HG03457 (cell line): ENCODE measurements at regions not wholly inside any gene's neighbourhood (a gene's known extent, or its start where the extent isn't known, plus 50 kb on each side); places are given as distances from the start of the nearest gene placed in this dataset.

Experiments
- ATAC-seq: cut with Tn5 transposase; IDR thresholded peaks from one replicate; pipeline ENCODE4 v1.9.1; 2021; ENCODE audit warnings: moderate number of reproducible peaks; ENCODE audit not compliant: unreplicated experiment

DNA sequence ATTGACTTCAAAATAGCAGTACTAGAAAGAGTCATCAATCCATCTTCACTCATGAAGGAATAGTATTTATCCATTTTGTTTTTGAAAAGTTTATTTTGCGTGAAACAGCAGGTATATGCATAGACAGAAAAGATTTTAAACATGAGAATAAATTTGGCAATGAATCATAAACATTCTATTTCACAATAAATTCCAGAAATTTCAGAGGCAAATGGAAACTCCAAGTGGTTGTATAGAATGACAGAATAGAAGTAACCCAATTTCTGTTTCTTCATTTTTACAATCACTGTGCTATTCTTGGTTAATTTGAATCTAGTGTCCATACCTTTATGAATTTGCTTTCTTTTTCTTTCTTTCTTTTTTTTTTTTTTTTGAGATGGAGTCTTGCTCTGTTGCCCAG, 173.0 kb upstream of the ECI2 start:
- ATAC-seq: no peak

DNA sequence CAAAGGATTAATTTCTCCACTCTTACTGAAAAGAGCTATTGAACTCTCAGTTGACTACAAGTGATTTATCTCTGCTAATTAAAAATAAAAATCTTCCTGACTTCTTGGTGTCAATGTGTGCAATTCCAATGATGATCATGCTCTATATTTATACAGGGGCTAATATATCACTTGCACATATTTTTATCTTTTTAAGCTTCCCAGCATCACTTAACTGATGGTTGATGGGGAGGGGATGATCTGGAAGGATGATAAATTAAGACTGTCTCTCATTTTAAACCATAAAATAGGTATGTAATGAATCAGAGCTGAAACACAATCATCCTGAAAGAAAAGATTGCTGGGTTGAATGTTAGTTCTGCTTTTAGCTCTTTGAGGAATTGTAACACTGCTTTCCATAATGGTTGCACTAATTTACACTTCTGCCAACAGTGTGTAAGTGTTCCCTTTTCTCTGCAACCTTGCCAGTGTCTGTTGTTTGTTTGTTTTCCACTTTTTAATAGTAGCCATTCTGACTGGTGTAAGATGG, 169.6 kb upstream of the ECI2 start:
- no peak for ATAC-seq

DNA sequence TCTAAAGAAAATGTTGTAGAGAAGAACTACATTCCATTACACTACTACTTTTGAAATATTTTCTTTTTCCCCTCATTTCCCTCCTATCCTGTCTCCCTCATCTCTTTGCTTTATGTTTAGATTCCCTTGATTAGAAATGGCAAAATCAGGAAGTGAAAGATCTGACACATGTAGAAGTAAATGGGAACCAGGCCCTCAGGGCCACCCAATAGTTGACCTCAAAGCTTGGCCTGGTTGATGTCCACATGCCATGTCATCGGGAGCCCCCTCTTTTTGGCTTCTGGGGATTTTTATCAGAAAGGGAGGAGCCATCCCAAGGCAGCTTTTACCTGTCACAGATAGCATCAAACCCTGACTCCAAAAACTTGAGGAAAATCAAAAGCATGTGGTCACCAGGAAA, 168.3 kb upstream of the ECI2 start:
- no peak for ATAC-seq

DNA sequence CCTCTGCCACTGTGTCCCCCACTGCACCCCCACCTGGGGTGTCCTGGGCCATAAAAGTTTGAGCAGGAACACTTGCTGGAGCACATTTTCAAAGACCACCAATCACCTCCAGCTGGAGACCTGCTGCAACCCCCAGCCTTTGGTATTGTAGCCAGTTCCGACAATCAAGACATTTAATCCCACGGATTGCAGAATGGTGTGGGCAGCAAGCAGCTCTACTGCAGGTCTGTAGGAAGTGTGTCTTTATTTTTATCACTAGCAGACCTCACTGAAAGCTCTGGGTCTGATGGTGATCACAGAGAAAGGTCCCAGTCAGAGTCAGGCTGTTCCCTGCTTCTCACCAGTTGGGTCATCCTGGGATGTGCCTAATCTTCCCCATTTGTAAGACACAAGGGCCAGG, 167.1 kb upstream of the ECI2 start:
- no peak for ATAC-seq

DNA sequence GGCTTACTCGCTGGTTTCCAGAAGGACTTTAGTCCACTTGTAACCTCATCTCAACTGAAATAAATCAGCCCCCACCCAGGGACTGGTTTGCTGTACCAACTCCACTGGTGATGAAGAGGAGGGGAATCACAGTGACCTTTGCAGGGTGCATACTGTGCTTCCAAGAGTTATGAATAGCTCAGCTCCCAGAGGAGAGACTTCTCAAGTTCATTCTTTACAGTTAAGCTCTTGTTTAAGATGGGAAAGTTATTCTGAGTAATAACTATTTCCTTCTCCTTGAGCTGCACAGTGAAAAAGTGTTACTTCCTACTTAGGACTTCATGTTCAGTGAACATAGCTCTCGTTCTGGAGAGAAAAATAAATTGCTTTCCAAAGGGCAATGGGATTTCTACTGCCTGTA, 166.5 kb upstream of the ECI2 start:
- no peak for ATAC-seq

DNA sequence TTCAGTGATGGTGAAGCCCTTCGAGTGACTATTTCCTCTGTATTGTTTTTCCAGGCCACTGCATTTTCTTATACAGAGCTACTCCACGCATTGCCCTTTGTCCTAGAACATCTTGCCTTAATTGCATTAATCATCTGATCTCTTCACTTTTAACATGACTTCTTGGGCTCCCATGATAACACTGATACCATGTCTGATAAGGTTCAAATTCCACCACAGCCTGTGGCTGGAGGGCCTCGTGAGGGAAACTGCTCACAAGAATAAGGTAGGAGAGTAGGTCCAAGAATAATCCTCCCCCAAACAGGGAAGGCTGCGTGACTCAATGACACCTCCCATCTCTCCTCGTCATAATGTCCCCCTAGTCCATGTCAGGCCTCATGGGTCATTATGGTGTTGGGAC, 165.5 kb upstream of the ECI2 start:
- ATAC-seq: no peak

DNA sequence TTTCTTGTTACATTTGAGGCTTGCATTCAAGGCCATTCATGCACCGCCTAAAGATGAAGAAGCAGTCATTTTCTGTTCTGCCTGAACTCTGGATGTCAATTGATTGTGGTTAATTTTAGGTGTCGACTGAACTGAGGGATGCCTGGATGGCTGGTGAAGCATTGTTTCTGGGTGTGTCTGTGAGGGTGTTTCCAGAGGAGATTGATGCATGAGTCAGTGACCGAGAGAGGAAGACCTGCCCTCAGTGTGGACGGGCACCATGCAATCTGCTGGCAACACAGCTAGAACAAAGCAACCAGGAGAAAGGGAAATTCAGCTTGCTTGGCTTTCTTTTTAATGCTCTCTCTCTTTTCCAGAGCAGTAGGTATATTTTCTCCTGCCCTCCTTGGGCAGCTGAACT, 164.1 kb upstream of the ECI2 start:
- no peak for ATAC-seq

DNA sequence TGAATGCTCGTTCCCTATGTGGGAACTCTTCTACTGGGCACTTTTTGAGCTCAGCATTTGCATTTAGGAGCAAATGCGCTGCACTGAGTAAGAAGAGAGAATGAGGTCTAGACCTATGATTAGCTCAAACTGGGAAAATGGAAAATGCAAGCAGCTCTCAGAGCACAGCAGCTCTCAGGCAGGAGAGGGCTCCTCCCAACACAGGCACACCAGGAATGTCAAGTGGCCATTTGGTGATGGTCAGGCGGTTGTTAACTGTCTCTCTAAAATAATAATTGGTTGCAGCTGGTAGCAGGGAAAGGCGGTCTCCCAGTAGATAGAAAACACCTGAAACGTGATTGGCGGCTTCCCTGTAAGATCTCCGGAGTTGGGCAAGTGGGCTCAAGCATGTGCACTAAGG, 162.0 kb upstream of the ECI2 start:
- ATAC-seq: no peak

DNA sequence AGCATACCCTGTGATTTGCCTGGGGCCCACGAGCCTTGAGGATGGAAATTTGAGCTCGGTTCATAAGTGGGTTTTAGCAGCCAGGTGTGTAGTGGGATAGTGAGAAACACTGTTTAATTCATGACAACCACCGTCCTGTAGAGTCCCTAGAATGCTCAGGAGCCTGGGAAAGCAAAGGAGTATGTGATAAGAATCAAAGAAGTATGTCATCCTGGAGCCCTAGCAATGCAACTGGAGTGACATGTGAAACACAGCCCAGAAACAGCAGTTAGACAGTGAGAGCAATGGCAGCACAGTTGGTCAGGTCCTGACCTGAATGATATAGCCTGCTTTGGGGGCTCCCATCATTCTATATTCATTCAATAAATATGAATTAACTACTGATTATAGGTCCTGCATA, 161.2 kb upstream of the ECI2 start:
- no peak for ATAC-seq

DNA sequence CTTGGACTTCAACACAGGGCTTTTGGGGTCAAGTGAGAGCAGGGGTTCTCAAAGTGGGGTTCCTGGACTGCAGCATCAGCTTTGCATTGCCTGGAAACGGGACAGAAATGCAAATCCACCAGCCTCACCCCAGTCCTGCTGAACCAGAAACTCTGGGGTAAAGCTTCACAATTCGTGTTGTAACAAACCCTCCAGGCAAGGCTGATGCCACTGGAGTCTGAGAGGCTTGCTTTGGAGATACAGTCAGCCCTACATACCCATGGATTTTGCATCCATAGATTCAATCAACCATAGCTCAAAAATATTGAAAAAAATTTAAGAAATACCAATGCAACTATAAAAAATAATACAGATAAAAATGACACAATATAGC, 160.4 kb upstream of the ECI2 start:
- ATAC-seq: no peak

DNA sequence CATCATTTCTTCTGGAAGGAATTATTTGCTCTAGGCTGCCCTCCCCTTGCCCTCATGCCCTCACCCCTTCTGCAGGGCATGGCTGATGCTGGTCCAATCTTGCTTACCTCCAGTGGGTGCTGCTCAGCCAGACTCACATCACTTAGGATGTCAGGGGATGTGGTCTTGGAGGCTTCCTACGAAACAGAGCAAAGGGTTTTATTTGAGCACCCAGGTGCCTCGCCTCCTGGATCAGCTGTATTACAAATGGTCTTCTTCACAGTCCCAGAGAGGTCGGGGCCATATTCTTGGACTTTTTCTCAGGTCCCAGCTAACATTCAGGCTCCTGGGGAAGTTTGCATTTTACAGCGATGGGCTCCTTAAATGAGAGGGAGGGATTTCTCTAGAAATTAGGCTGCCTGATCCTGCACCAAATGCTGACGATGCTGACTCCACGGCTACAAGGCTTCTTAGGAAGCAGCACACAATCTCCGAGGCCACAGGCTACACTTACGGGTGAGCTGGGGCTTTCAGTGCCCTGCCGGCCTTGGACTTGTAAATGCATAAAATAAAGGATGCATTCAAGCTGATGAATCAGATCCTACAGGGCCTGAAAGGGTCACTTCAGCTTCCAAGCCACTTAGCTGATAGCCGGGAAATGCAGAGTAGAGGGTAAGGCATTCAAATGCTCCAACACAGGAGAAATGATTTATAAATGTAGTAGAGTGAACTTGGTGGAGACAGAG, 159.8 kb upstream of the ECI2 start:
- no peak for ATAC-seq

DNA sequence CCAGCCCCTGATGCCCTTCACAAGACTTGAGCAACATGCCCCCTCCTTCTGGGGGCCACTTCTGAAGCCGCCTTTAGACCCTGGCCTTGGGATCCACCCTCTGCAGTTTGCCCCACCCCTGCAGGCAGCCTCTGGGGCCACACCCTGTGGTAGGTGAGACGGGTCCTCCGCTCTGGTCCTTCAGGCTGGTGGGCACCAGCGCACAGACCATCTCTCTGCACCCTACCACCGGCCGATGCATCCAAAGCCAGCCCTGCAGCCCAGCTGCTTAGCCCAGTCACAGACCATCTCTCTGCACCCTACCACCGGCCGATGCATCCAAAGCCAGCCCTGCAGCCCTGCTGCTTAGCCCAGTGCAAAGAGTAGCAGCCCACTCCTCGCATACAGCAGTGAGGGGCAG, 159.3 kb upstream of the ECI2 start:
- no peak for ATAC-seq

DNA sequence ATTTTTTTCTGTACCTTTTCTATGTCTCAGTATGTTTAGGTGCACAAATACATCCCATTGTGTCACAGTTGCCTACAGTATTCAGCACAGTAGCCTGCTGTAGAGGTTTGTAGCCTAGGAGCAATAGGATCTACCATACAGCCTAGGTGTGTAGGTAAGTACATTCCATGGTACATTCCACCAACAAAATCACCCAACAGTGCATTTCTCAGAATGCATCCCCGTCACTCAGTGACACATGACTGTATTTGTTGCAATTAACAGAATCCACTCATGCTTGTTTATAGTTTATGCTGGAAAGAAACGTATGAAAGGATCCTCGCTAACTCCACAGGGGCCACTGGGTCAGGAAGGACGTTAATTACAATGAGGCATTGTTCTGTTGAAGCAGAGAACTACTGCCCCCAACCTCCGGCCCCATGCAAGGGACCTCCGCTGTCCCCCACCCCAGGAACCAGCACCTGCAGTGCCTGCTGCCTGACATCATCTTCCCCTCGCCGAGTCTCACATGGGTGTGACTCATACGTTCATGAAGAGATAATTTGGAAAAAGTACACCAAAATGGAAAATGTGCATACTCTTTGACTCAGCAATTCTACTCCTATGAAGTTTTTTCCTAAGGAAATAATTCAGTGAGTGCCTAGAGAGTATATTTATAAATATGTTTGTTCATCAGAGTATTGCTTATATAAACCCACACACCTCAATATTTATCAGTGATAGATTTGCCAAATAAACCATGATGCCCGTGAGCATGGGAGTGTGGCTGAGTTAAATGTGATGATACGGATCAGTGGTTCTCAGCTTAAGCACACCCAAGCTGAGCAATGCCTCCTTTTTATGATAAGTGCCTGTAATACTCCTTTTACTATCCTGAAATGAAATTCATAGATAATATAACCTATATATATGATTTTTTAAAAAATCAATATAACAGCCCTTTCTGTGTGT, 156.4 kb upstream of the ECI2 start:
- ATAC-seq: no peak

DNA sequence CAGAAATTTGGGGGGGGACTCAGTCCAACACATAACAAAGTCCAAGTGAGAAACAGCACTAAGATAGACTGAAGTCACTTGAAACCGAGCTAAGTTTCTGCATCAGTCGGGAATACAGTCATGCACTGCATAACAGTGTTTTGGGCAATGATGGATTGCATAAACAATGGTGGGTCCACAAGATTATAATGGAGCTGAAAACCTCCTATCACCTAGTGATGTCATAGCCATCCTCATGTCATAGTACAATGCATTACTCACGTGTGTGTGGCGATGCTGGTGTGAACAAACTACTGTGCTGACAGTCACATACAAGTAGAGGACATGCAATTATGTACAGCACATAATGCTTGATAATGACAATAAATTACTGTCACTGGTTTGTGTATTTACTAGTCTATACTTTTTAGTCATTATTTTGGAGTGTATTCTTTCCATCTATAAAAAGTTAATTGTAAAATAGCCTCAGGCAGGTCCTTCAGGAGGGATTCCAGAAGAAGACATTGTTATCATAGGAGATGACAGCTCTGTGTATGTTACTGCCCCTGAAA, 154.5 kb upstream of the ECI2 start:
- no peak for ATAC-seq

DNA sequence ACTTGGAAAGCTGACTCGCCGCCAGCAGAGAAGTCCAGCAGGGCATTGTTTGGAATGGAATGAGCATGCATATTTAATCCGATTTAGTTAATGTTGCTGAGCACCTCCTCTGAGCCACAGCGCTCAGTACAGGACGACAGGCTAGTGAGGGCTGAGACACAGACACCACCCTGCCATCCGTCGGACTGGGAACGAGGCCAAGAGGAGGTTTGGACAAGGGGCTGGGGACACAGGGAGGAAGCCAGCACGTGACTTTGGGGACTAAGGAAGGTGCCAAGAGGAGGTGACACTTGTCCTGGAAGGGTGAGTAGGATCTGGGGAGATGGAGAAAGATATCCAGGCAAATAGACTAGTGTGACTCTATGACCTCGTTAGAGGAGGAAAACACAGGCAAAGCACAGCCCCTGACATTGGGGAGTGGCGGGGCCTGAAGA, 152.5 kb upstream of the ECI2 start:
- ATAC-seq: no peak

DNA sequence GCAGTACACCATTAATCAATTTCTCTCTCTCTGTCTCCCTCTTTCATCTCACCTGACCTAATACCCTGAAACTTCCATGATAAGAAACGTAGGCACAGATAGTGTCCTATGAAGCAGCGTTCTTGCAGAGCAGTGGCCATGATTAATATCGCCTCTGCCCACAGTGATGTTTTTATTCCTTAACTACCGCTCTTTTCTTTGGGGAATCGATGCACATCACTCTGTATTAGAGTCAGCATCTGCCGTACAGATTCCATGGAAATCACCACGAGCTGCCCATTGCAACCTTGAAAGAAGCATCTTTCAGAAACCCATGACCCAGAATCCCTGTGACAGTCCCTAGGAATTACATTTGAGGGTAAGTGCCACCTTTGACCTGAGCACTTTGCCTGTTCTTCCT, 152.0 kb upstream of the ECI2 start:
- ATAC-seq: no peak

DNA sequence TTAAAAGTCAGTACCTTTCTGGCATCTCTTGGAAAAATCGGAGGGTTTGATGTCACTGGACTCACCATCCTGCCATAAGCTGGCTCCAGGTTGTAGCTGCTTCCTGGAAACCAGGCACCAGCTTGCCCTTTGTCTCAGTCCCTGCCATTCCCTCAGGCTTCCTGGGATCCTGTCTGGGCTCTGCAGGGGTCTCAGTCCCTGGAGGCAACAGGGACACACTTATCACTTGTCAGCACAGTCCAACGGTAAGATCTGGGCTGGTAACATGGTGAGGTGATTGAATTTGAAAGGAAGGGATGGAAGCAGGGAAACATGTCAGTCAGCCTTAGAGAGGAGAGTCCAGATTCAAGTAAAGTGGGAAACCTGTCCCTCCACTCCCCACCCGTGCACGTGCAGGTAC, 147.6 kb upstream of the ECI2 start:
- ATAC-seq: no peak

DNA sequence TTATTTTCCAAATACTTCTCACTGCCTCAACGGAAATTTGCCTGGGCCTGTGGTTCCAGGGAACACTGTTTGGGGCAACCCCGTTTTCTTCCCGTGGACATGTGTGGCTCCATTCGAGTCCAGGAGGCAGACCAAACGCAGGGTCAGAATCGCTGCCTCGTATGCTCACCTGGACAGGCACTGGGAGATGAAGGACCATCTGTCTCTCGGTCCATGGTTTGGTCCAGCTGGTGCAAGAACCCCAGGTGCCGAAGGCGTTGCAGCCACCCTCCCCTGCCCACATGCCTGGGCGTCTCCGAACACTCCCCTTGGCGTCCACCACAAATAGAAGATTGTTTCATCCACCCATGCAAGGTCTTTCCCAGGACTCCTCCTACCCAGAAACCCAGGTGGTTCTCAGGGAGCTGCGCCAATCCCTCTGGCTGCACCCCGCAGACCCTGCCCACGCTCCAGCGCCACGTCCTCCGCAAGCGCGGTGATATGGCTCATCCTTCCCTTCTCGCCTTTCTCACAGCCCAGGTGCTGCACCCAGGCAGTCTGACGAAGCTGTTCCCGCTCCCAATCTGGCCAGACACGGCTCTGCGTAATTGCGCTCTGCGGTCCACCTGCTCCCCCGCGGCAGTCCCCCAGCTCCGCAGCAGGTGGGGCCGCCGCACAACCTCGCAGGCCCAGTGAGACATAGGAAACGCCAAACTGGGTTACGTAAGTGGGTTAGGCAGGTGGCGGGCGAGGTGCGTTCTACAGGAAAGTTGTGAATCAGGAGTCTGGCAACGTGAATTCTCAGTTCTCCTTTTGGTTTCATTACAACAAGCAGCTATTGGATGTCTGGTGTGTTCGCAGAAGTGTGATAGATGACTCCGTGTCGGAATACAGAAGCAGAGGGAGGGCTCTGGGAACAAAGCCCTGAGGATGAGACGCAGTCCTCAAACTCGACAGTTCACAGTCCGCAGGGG, 146.2 kb upstream of the ECI2 start:
- ATAC-seq: peak; percentile 88

DNA sequence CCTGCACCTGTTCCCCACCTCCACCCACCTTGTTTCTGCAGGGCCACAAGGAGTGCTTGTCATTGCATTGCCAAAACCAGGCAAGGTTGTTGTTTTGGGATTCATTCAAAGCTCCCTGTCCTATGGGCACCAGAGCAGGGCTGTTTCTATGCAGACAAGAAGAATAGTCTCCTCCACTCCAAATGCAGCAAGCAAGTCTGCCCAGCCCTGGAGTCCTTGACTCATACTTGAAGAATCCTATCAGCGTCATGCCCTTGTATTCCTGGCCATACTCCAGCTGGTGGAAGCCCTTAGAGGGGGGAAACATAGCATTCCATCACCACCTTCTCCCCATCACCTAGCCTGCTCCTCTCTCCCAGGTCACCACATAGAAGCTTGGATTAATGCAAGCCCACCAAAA, 145.3 kb upstream of the ECI2 start:
- no peak for ATAC-seq

DNA sequence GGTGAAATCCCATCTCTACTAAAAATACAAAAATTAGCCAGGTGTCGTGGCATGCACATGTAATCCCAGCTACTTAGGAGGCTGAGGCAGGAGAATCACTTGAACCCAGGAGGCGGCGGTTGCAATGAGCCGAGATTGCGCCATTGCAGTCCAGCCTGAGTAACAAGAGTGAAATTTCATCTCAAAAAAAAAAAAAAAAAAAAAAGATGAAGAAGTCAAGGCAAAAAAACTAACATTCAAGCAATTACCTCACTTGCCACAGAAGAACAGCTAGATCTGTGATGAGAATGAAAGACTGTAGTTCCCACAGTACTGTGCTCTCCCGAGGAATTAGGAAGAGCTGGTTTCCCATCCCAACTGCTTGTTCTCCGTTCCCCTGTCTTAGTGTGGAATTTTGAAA, 144.7 kb upstream of the ECI2 start:
- no peak for ATAC-seq
